ENCODE measurements at regions not wholly inside any gene's neighbourhood (a gene's known extent, or its start where the extent isn't known, plus 50 kb on each side); places are given as distances from the start of the nearest gene placed in this dataset.
"Not testable (repeated sequence)": the region's sequence is repeated elsewhere in the genome, so short reads cannot be mapped to it uniquely, and the experiment has no call there.

DNA sequence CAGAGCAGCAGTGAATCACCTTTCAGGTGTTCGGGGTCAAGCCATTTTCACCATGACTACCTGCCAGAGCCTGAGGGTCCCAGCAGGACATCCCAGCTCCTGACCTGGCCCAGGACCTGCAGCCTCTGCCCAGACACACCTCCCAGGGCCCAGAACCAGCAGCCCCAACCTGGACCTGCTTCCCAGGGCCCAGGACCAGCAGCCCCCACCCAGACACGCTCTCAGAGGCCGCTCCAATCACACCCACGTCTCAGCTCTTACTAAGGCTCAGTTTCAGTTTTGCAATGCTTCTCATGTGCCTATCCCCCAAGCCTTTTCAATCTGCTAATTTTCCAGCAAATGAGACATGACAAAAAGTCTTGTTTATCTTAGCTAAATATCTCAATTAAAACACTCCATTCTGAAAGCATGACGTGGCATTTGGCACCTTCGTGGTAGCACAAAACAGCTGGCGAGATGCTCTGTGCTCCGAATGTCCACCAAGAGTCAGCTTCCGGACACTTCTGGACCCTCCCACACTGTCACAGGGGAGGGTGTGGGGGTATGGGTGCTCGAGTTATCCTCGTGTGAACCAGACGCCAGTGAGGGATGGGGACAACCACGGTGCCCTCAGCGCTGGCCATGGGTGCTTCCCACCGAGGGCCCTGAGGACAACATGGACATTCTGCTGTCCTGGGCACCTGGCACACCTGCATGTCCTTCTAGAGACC lies 253.2 kb downstream of the DLL1 start:
- no CpG with 5 or more reads among the region's 15 CpGs for WGBS (ENCODE audit: extremely low coverage, insufficient coverage, insufficient read length)
- Histone ChIP-seq H3K79me1 (ENCODE audit: low read length) (no peaks in the 10 kb centered on the region), H2AK5ac (ENCODE audit: low read length) (no peak overlapping the region)

DNA sequence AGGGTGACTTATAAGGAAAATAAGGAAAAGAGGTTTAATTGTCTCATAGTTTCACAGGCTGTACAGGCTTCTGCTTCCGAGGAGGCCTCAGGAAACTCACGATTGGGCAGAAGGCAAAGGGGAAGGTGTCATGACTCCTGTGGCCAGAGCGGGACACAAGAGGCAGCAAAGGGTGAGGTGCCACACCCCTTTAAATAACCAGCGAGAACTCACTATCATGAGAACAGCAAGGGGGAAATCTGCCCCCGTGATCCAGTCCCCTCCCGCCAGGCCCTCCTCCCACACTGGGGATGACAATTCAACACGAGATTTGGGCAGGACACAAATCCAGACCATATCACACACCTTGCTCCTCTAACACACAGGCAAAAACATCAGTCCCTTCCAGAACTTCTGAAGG lies 254.0 kb downstream of the DLL1 start:
- Histone ChIP-seq H4K12ac (ENCODE audit: low read depth, low read length) (no peak overlapping the region), H3K18ac (ENCODE audit: low read length) (no peak overlapping the region), H2BK12ac (ENCODE audit: low read length) (peak overlapping the region; percentile 29), H3K4me1 (ENCODE audit: control insufficient read depth in 1 of 2, insufficient read depth in 2 of 2, low read length in 2 of 2) (peaks cover 14 to 20% of the 10 kb centered on the region in 2 experiments), H3K9me3 (ENCODE audit: insufficient read depth, low read depth, low read length) (peaks cover 21% of the 10 kb centered on the region), H4K91ac (ENCODE audit: low read depth, low read length) (peak overlapping the region; percentile 61), H2BK120ac (ENCODE audit: insufficient read depth, low read length, poor library complexity) (peak overlapping the region; percentile 35), H3K14ac (ENCODE audit: low read length) (peak overlapping the region; percentile 32), H3K23ac (ENCODE audit: low read length) (no peak overlapping the region), H3K79me2 (ENCODE audit: control insufficient read depth, insufficient read depth, low read length, poor library complexity) (no peaks in the 10 kb centered on the region), H3K36me3 (ENCODE audit: control insufficient read depth in 1 of 2, insufficient read depth in 2 of 2, low read length in 2 of 2) (no peaks in the 10 kb centered on the region), H3K79me1 (ENCODE audit: low read length) (no peaks in the 10 kb centered on the region), H2AFZ (ENCODE audit: insufficient read depth, low read length, poor library complexity) (no peak overlapping the region), H3K4me3 (ENCODE audit: low read depth, low read length) (no peak overlapping the region), H3K4ac (ENCODE audit: low read depth, low read length) (no peak overlapping the region), H4K8ac (ENCODE audit: low read depth, low read length) (no peak overlapping the region), H3K27me3 (ENCODE audit: insufficient read depth, low read length) (no peaks in the 10 kb centered on the region), H3K4me2 (ENCODE audit: low read length) (no peak overlapping the region), H2AK5ac (ENCODE audit: low read length) (peak overlapping the region; percentile 52), H3K9ac (ENCODE audit: low read length) (no peak overlapping the region), H2BK5ac (ENCODE audit: low read depth, low read length, poor library complexity) (peak overlapping the region; percentile 18), H3K27ac (ENCODE audit: low read depth, low read length) (no peak overlapping the region)
- DNase-seq, result no peak
- WGBS (ENCODE audit: extremely low coverage, insufficient coverage, insufficient read length), result no CpG with 5 or more reads among the region's 7 CpGs

More for the DNA sequence above, 253.2 kb downstream of the DLL1 start:
- no peaks in the 10 kb centered on the region for H3K36me3 ChIP-seq (ENCODE audit: control insufficient read depth in 1 of 2, insufficient read depth in 2 of 2, low read length in 2 of 2)
- H3K14ac ChIP-seq (ENCODE audit: low read length), result no peak overlapping the region
- peaks cover 23% of the 10 kb centered on the region for H3K9me3 ChIP-seq (ENCODE audit: insufficient read depth, low read depth, low read length)
- no peak overlapping the region for H2AFZ ChIP-seq (ENCODE audit: insufficient read depth, low read length, poor library complexity)
- no peak overlapping the region for H4K8ac ChIP-seq (ENCODE audit: low read depth, low read length)
- no peak overlapping the region for H4K91ac ChIP-seq (ENCODE audit: low read depth, low read length)
- no peak overlapping the region for H2BK12ac ChIP-seq (ENCODE audit: low read length)
- no peak overlapping the region for H3K4me2 ChIP-seq (ENCODE audit: low read length)
- H3K4me3 ChIP-seq (ENCODE audit: low read depth, low read length), result no peak overlapping the region
- H4K12ac ChIP-seq (ENCODE audit: low read depth, low read length), result no peak overlapping the region
- H3K79me2 ChIP-seq (ENCODE audit: control insufficient read depth, insufficient read depth, low read length, poor library complexity), result no peaks in the 10 kb centered on the region
- no peak overlapping the region for H2BK5ac ChIP-seq (ENCODE audit: low read depth, low read length, poor library complexity)
- H3K9ac ChIP-seq (ENCODE audit: low read length), result no peak overlapping the region
- H3K23ac ChIP-seq (ENCODE audit: low read length), result no peak overlapping the region
- no peak for DNase-seq
- no peak overlapping the region for H3K4ac ChIP-seq (ENCODE audit: low read depth, low read length)
- no peak overlapping the region for H2BK120ac ChIP-seq (ENCODE audit: insufficient read depth, low read length, poor library complexity)
- no peak overlapping the region for H3K18ac ChIP-seq (ENCODE audit: low read length)
- H3K4me1 ChIP-seq (ENCODE audit: control insufficient read depth in 1 of 2, insufficient read depth in 2 of 2, low read length in 2 of 2), result peaks cover 14 to 20% of the 10 kb centered on the region in 2 experiments
- H3K27me3 ChIP-seq (ENCODE audit: insufficient read depth, low read length), result no peaks in the 10 kb centered on the region
- H3K27ac ChIP-seq (ENCODE audit: low read depth, low read length), result peak overlapping the region; percentile 48

DNA sequence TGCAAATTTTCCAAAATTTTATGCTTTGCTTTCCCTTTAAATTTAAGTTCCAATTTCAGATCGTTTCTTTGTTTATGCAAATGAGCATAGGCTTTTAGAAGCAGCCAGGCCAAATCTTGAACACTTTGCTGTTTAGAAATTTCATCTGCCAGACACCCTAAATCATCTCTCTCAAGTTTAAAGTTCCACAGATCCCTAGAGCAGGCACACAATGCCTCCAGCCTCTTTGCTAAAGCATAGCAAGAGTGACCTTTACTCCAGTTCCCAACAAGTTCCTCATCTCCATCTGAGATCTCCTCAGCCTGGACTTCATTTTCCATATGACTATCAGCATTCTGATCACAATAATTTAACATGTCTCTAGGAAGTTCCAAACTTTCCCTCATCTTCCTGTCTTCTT lies 254.5 kb downstream of the DLL1 start:
- not testable (repeated sequence) for H3K27ac ChIP-seq (ENCODE audit: low read depth, low read length); H3K14ac ChIP-seq (ENCODE audit: low read length); H4K8ac ChIP-seq (ENCODE audit: low read depth, low read length); H2AK5ac ChIP-seq (ENCODE audit: low read length); H3K4ac ChIP-seq (ENCODE audit: low read depth, low read length); H3K79me1 ChIP-seq (ENCODE audit: low read length); H2BK120ac ChIP-seq (ENCODE audit: insufficient read depth, low read length, poor library complexity); H3K18ac ChIP-seq (ENCODE audit: low read length); H3K4me2 ChIP-seq (ENCODE audit: low read length); DNase-seq; H3K79me2 ChIP-seq (ENCODE audit: control insufficient read depth, insufficient read depth, low read length, poor library complexity); H4K91ac ChIP-seq (ENCODE audit: low read depth, low read length); H4K12ac ChIP-seq (ENCODE audit: low read depth, low read length); H3K23ac ChIP-seq (ENCODE audit: low read length); H3K27me3 ChIP-seq (ENCODE audit: insufficient read depth, low read length); H2BK12ac ChIP-seq (ENCODE audit: low read length); H3K4me3 ChIP-seq (ENCODE audit: low read depth, low read length); H2BK5ac ChIP-seq (ENCODE audit: low read depth, low read length, poor library complexity); H3K36me3 ChIP-seq (ENCODE audit: control insufficient read depth in 1 of 2, insufficient read depth in 2 of 2, low read length in 2 of 2); H3K9ac ChIP-seq (ENCODE audit: low read length); H2AFZ ChIP-seq (ENCODE audit: insufficient read depth, low read length, poor library complexity)
- no CpG with 5 or more reads among the region's 1 CpG for WGBS (ENCODE audit: extremely low coverage, insufficient coverage, insufficient read length)
- H3K4me1 ChIP-seq (ENCODE audit: control insufficient read depth in 1 of 2, insufficient read depth in 2 of 2, low read length in 2 of 2), result peaks cover 14 to 20% of the 10 kb centered on the region in 2 experiments
- peaks cover 18% of the 10 kb centered on the region for H3K9me3 ChIP-seq (ENCODE audit: insufficient read depth, low read depth, low read length)

DNA sequence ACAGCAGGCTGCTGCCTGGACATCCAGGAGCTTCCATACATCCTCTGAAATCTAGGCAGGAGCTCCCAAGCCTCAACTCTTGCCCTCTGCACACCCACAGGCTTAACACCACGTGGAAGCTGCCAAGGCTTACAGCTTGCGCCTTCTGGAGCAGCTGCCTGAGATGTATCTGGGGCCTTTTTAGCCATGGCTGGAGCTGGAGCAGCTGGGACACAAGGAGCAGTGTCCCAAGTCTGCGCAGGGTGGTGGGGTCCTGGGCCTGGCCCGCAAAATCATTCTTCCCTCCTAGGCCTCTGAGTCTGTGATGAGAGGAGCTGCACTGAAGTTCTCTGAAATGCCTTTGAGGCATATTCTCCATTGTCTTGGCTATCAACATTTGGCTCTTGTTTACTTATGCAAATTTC lies 255.0 kb downstream of the DLL1 start:
- H3K79me1 ChIP-seq (ENCODE audit: low read length), result no peaks in the 10 kb centered on the region
- H3K9ac ChIP-seq (ENCODE audit: low read length), result no peak overlapping the region
- DNase-seq, result no peak
- H3K79me2 ChIP-seq (ENCODE audit: control insufficient read depth, insufficient read depth, low read length, poor library complexity), result no peaks in the 10 kb centered on the region
- H3K4me2 ChIP-seq (ENCODE audit: low read length), result no peak overlapping the region
- H3K9me3 ChIP-seq (ENCODE audit: insufficient read depth, low read depth, low read length), result peaks cover 18% of the 10 kb centered on the region
- peak overlapping the region; percentile 36 for H4K91ac ChIP-seq (ENCODE audit: low read depth, low read length)
- H3K36me3 ChIP-seq (ENCODE audit: control insufficient read depth in 1 of 2, insufficient read depth in 2 of 2, low read length in 2 of 2), result no peaks in the 10 kb centered on the region
- no peaks in the 10 kb centered on the region for H3K27me3 ChIP-seq (ENCODE audit: insufficient read depth, low read length)
- H2BK120ac ChIP-seq (ENCODE audit: insufficient read depth, low read length, poor library complexity), result no peak overlapping the region
- no peak overlapping the region for H2BK12ac ChIP-seq (ENCODE audit: low read length)
- no peak overlapping the region for H3K27ac ChIP-seq (ENCODE audit: low read depth, low read length)
- WGBS (ENCODE audit: extremely low coverage, insufficient coverage, insufficient read length), result no CpG with 5 or more reads among the region's 4 CpGs
- H2AK5ac ChIP-seq (ENCODE audit: low read length), result no peak overlapping the region
- no peak overlapping the region for H3K23ac ChIP-seq (ENCODE audit: low read length)
- no peak overlapping the region for H3K4ac ChIP-seq (ENCODE audit: low read depth, low read length)
- H3K18ac ChIP-seq (ENCODE audit: low read length), result no peak overlapping the region
- H3K4me3 ChIP-seq (ENCODE audit: low read depth, low read length), result no peak overlapping the region
- no peak overlapping the region for H2BK5ac ChIP-seq (ENCODE audit: low read depth, low read length, poor library complexity)
- H3K14ac ChIP-seq (ENCODE audit: low read length), result no peak overlapping the region
- peaks cover 14 to 22% of the 10 kb centered on the region in 2 experiments for H3K4me1 ChIP-seq (ENCODE audit: control insufficient read depth in 1 of 2, insufficient read depth in 2 of 2, low read length in 2 of 2)
- no peak overlapping the region for H2AFZ ChIP-seq (ENCODE audit: insufficient read depth, low read length, poor library complexity)
- no peak overlapping the region for H4K12ac ChIP-seq (ENCODE audit: low read depth, low read length)
- no peak overlapping the region for H4K8ac ChIP-seq (ENCODE audit: low read depth, low read length)

Data from trophoblast cell (in vitro differentiated cells and primary cell).